ENCODE measurements at regions not wholly inside any gene's neighbourhood (a gene's known extent, or its start where the extent isn't known, plus 50 kb on each side); places are given as distances from the start of the nearest gene placed in this dataset.
"Not testable (repeated sequence)": the region's sequence is repeated elsewhere in the genome, so short reads cannot be mapped to it uniquely, and the experiment has no call there.

- no peak for DNase-seq
These were observed 1043.8 kb upstream of the EDIL3 start for GRCh38 chr5:85428426-85428934.

GRCh38 chr5:85431726-85432125 lies 1047.0 kb upstream of the EDIL3 start:
- DNase-seq, result not testable (repeated sequence)

GRCh38 chr5:85441156-85441555 lies 1056.5 kb upstream of the EDIL3 start:
- DNase-seq, result no peak

GRCh38 chr5:85441853-85442252 lies 1057.2 kb upstream of the EDIL3 start:
- no peak for DNase-seq

- no peak for DNase-seq
These were observed 1067.8 kb upstream of the EDIL3 start for GRCh38 chr5:85452322-85453025.

GRCh38 chr5:85453026-85453349 lies 1068.3 kb upstream of the EDIL3 start:
- DNase-seq, result no peak

GRCh38 chr5:85458319-85458718 lies 1073.6 kb upstream of the EDIL3 start:
- DNase-seq, result no peak

- DNase-seq, result no peak
These were observed 1078.3 kb upstream of the EDIL3 start for GRCh38 chr5:85462957-85463356.

- no peak for DNase-seq
These were observed 1081.7 kb upstream of the EDIL3 start for GRCh38 chr5:85466423-85466822.

- DNase-seq, result no peak
These were observed 1088.1 kb upstream of the EDIL3 start for GRCh38 chr5:85472749-85473148.

GRCh38 chr5:85475151-85475550 lies 1090.5 kb upstream of the EDIL3 start:
- not testable (repeated sequence) for DNase-seq

GRCh38 chr5:85476617-85477016 lies 1091.9 kb upstream of the EDIL3 start:
- DNase-seq, result no peak

GRCh38 chr5:85479849-85480248 lies 1095.2 kb upstream of the EDIL3 start:
- DNase-seq, result no peak

GRCh38 chr5:85484982-85485574 lies 1100.4 kb upstream of the EDIL3 start:
- no peak for DNase-seq

- DNase-seq, result no peak
These were observed 1103.6 kb upstream of the EDIL3 start for GRCh38 chr5:85488295-85488694.

GRCh38 chr5:85500869-85501268 lies 1116.2 kb upstream of the EDIL3 start:
- DNase-seq, result no peak

GRCh38 chr5:85512896-85513295 lies 1104.8 kb upstream of the COX7C start:
- DNase-seq, result no peak

- DNase-seq, result no peak
These were observed 1102.2 kb upstream of the COX7C start for GRCh38 chr5:85515588-85515987.

GRCh38 chr5:85517386-85517785 lies 1100.4 kb upstream of the COX7C start:
- DNase-seq, result no peak

GRCh38 chr5:85533341-85534047 lies 1084.2 kb upstream of the COX7C start:
- DNase-seq, result no peak

- DNase-seq, result no peak
These were observed 1079.4 kb upstream of the COX7C start for GRCh38 chr5:85538362-85538761.

GRCh38 chr5:85545129-85545528 lies 1072.6 kb upstream of the COX7C start:
- DNase-seq, result no peak

GRCh38 chr5:85549229-85549628 lies 1068.5 kb upstream of the COX7C start:
- DNase-seq, result no peak
